SK-N-SH (cell line): ENCODE measurements at regions not wholly inside any gene's neighbourhood (a gene's known extent, or its start where the extent isn't known, plus 50 kb on each side); places are given as distances from the start of the nearest gene placed in this dataset.
A peak's percentile ranks its signal among the peaks of the same experiment; 100 is the strongest.

Source experiments
- CTCF ChIA-PET: fragments of 300-600, 350-600 bp; formaldehyde crosslinking; extraction: SDS; loops from one replicate; lab custom pipeline; 2021; lab: Yijun Ruan, JAX
- POLR2A ChIA-PET: fragments of 350-600 bp; sonication (Branson Sonifier 250); formaldehyde crosslinking; extraction: SDS; loops from one replicate; lab custom pipeline; 2020; ENCODE audit warnings: antibody characterized with exemption, inconsistent platforms; lab: Yijun Ruan, JAX
- DNase-seq: peaks from one replicate; pipeline ENCODE4 v3.0.0; 2012
- H2AFZ ChIP-seq: fragments of 200-600 bp; sonication (generic); 2 replicates; pipeline ENCODE4 v1.8.1; 2016; ENCODE audit warnings: antibody characterized with exemption, mild to moderate bottlenecking, low read depth
- H3F3A ChIP-seq: fragments of 200-600 bp; sonication (generic); replicated peaks from 2 replicates; pipeline ENCODE3; 2016; ENCODE audit warnings: antibody characterized with exemption, mild to moderate bottlenecking; ENCODE audit not compliant: insufficient read depth
- H3K27ac ChIP-seq, 2 experiments: fragments of 200-500 bp in 1 of 2; fragments of 200-600 bp in 1 of 2; sonication (Bioruptor generic) in 1 of 2; sonication (generic), shearing (Covaris generic) in 1 of 2; 2 replicates each; pipeline versions ENCODE4 v1.5.1 to v1.6.1; 2014 to 2016; ENCODE audit warnings: low read depth in 2 of 2, inconsistent platforms in 1 of 2, low read length in 1 of 2, mild to moderate bottlenecking in 1 of 2, mixed read lengths in 1 of 2
- H3K27me3 ChIP-seq: fragments of 200-600 bp; sonication (generic), shearing (Covaris generic); 2 replicates; pipeline ENCODE4 v1.6.1; 2016; ENCODE audit warnings: mixed run types; ENCODE audit not compliant: insufficient read depth
- H3K36me3 ChIP-seq, 2 experiments: fragments of 200-500 bp in 1 of 2; fragments of 200-600 bp in 1 of 2; sonication (Bioruptor generic) in 1 of 2; sonication (generic) in 1 of 2; replicated peaks in 1 of 2; 2 replicates each; pipeline versions ENCODE3 to v1.5.1; 2014 to 2016; ENCODE audit warnings: low read length in 1 of 2, mild to moderate bottlenecking in 1 of 2; ENCODE audit not compliant: insufficient read depth in 2 of 2, control insufficient read depth in 1 of 2
- H3K4me1 ChIP-seq, 2 experiments: fragments of 200-500 bp in 1 of 2; fragments of 200-600 bp in 1 of 2; sonication (Bioruptor generic) in 1 of 2; sonication (generic), shearing (Covaris generic) in 1 of 2; 2 replicates each; pipeline versions ENCODE4 v1.5.1 to v1.6.1; 2014 to 2016; ENCODE audit warnings: low read depth in 1 of 2, low read length in 1 of 2, mixed run types in 1 of 2; ENCODE audit not compliant: insufficient read depth in 2 of 2, control insufficient read depth in 1 of 2
- H3K4me2 ChIP-seq: fragments of 200-600 bp; sonication (generic), shearing (Covaris generic); 2 replicates; pipeline ENCODE4 v1.6.1; 2017; ENCODE audit warnings: mixed run types
- H3K4me3 ChIP-seq, 2 experiments: fragments of 200-500 bp in 1 of 2; fragments of 200-600 bp in 1 of 2; sonication (Bioruptor generic) in 1 of 2; sonication (generic), shearing (Covaris generic) in 1 of 2; 2 replicates each; pipeline versions ENCODE4 v1.5.1 to v1.8.1; 2014 to 2016; ENCODE audit warnings: low read depth in 2 of 2, inconsistent platforms in 1 of 2, low read length in 1 of 2, mild to moderate bottlenecking in 1 of 2, mixed read lengths in 1 of 2, moderate library complexity in 1 of 2
- H3K79me2 ChIP-seq: fragments of 200-600 bp; sonication (generic); 2 replicates; pipeline ENCODE4 v1.8.1; 2017; ENCODE audit warnings: mild to moderate bottlenecking; ENCODE audit not compliant: insufficient read depth
- H3K9ac ChIP-seq: fragments of 200-600 bp; sonication (generic); 2 replicates; pipeline ENCODE4 v1.6.1; 2017; ENCODE audit warnings: mixed run types
- H3K9me2 ChIP-seq: fragments of 200-600 bp; sonication (generic); 2 replicates; pipeline ENCODE4 v1.6.1; 2017; ENCODE audit warnings: mixed run types
- H3K9me3 ChIP-seq: fragments of 200-600 bp; sonication (generic); 2 replicates; pipeline ENCODE4 v1.6.1; 2017; ENCODE audit warnings: mixed run types, mild to moderate bottlenecking, moderate library complexity
- H4K20me1 ChIP-seq: fragments of 200-600 bp; sonication (generic); 2 replicates; pipeline ENCODE4 v1.6.1; 2017; ENCODE audit warnings: mild to moderate bottlenecking, mixed run types; ENCODE audit not compliant: insufficient read depth
- CHD2 ChIP-seq: fragments of 150-350 bp; IDR thresholded peaks from 2 replicates; pipeline ENCODE4 v1.6.1; 2018; ENCODE audit warnings: low read length; ENCODE audit not compliant: partially characterized antibody
- CTCF ChIP-seq: fragments of 200-600 bp; sonication (generic); IDR thresholded peaks from 2 replicates; pipeline ENCODE4 v1.6.1; 2017; ENCODE audit warnings: antibody characterized with exemption, mild to moderate bottlenecking, moderate library complexity
- EP300 ChIP-seq, 2 experiments: IDR thresholded peaks; 2 replicates each; pipeline versions ENCODE4 v1.4.0 to v1.6.1; 2012; ENCODE audit warnings: borderline replicate concordance in 1 of 2, low read depth in 1 of 2, low read length in 1 of 2
- EZH2phosphoT487 ChIP-seq: fragments of 200-600 bp; sonication (generic); IDR thresholded peaks from 2 replicates; pipeline ENCODE4 v1.6.1; 2017; ENCODE audit warnings: low read depth, mixed run types, mild to moderate bottlenecking, antibody characterized with exemption, moderate library complexity, borderline replicate concordance
- FOXJ3 ChIP-seq: sonication (generic); formaldehyde crosslinking; IDR thresholded peaks from 2 replicates; pipeline ENCODE4 v1.5.1; 2020; ENCODE audit warnings: mild to moderate bottlenecking, missing genetic modification reagents
- FOXM1 ChIP-seq: IDR thresholded peaks from 2 replicates; pipeline ENCODE4 v1.4.0; 2012; ENCODE audit warnings: low read depth, mild to moderate bottlenecking
- GATA2 ChIP-seq: sonication (generic); formaldehyde crosslinking; IDR thresholded peaks from 2 replicates; pipeline ENCODE4 v1.5.0; 2020; ENCODE audit warnings: mild to moderate bottlenecking, missing genetic modification reagents
- NFIC ChIP-seq: IDR thresholded peaks from 2 replicates; pipeline ENCODE4 v1.4.0; 2012; ENCODE audit warnings: borderline replicate concordance
- PBX3 ChIP-seq: IDR thresholded peaks from 2 replicates; pipeline ENCODE4; 2012
- RAD21 ChIP-seq: IDR thresholded peaks from 2 replicates; pipeline ENCODE4 v1.6.1; 2012; ENCODE audit warnings: mild to moderate bottlenecking, low read length
- RCOR1 ChIP-seq: fragments of 150-350 bp; IDR thresholded peaks from 2 replicates; pipeline ENCODE4 v1.6.1; 2017; ENCODE audit warnings: antibody characterized with exemption, low read length
- RFX5 ChIP-seq: IDR thresholded peaks from 2 replicates; pipeline ENCODE4 v1.6.1; 2012; ENCODE audit warnings: mild to moderate bottlenecking, improper control_type of control experiment, low read length
- SMC3 ChIP-seq: IDR thresholded peaks from 2 replicates; pipeline ENCODE4 v1.6.1; 2012; ENCODE audit warnings: low read depth, low read length, improper control_type of control experiment
- TCF12 ChIP-seq: IDR thresholded peaks from 2 replicates; pipeline ENCODE4 v1.4.0; 2012
- USF2 ChIP-seq: fragments of 150-350 bp; IDR thresholded peaks from 2 replicates; pipeline ENCODE4 v1.6.1; 2017; ENCODE audit warnings: antibody characterized with exemption, low read length, low read depth, borderline replicate concordance
- YY1 ChIP-seq: IDR thresholded peaks from 2 replicates; pipeline ENCODE4 v1.4.0; 2012; ENCODE audit warnings: low read depth, mild to moderate bottlenecking
- ZBTB33 ChIP-seq: IDR thresholded peaks from 2 replicates; pipeline ENCODE4 v1.4.0; 2012; ENCODE audit warnings: low read depth, borderline replicate concordance
- WGBS: methylation state at CpG from one replicate; pipeline ENCODE4 v1.1.6; 2017; ENCODE audit warnings: low lambda C conversion rate; 5-methylcytosine and 5-hydroxymethylcytosine counted together

- H3K79me2 ChIP-seq = no peaks in the 10 kb centered on the region
- H4K20me1 ChIP-seq = no peaks in the 10 kb centered on the region
- ChIA-PET CTCF (interaction anchor here (0.9 to 6.7 kb wide), 4 partner anchors 30 to 375 kb away, joined by 3 to 37 read pairs (median 3); no protein-coding TSS in a partner anchor), POLR2A (interaction anchor here (0.7 kb wide), 1 partner anchor 81 kb away, joined by 3 read pairs; no protein-coding TSS in a partner anchor)
- no peaks in the 10 kb centered on the region for H3K9me2 ChIP-seq
- H2AFZ ChIP-seq = no peak overlapping the region
- H3K36me3 ChIP-seq = no peaks in the 10 kb centered on the region
- no peak overlapping the region for H3K9ac ChIP-seq
- TF ChIP-seq RCOR1 (peak; percentile 56; the same call in 1 of the 2 replicates), TCF12 (no peak), FOXJ3 (CRISPR knock-in tag) (no peak), RAD21 (0 out of 2 replicates have a peak, but pooled peaks have one; percentile 15), GATA2 (CRISPR knock-in tag) (peak; percentile 61), EP300 (IDR thresholded peaks at IDR 0.05; ENCODE audit: borderline replicate concordance in 1 of 2, low read depth in 1 of 2, low read length in 1 of 2) (peak in 1 of 2 experiments; percentile 30; a peak in 1 of 4 replicates)
- DNase-seq = peak; percentile 15
- 40% methylated on average over 4 of the region's 4 CpGs for WGBS
- no peak overlapping the region for H3K4me2 ChIP-seq
- H3K27me3 ChIP-seq = no peaks in the 10 kb centered on the region
- H3K4me1 ChIP-seq = no peaks in the 10 kb centered on the region; a peak in 1 of 4 replicates
- peak overlapping the region in 1 of 2 experiments; percentile 74; a peak in 2 of 4 replicates for H3K27ac ChIP-seq
- H3K9me3 ChIP-seq = no peaks in the 10 kb centered on the region
- H3K4me3 ChIP-seq = peak overlapping the region in 1 of 2 experiments; percentile 26; a peak in 1 of 4 replicates
- no peaks in the 10 kb centered on the region for H3F3A ChIP-seq
Observed at GRCh38 chr3:102747611-102748010, 312.8 kb downstream of the ZPLD1 start.

GRCh38 chr3:102748646-102749045 is 313.8 kb downstream of the ZPLD1 start:
- Histone ChIP-seq H3K9me2 (no peaks in the 10 kb centered on the region), H3K27me3 (no peaks in the 10 kb centered on the region), H3K27ac (peak overlapping the region in 1 of 2 experiments; percentile 74; a peak in 2 of 4 replicates), H3K9ac (no peak overlapping the region), H3F3A (no peaks in the 10 kb centered on the region), H3K36me3 (no peaks in the 10 kb centered on the region), H3K4me1 (no peaks in the 10 kb centered on the region; a peak in 2 of 4 replicates), H4K20me1 (no peaks in the 10 kb centered on the region), H3K4me3 (no peak overlapping the region; a peak in 1 of 4 replicates), H3K4me2 (no peak overlapping the region), H3K9me3 (no peaks in the 10 kb centered on the region), H3K79me2 (no peaks in the 10 kb centered on the region), H2AFZ (no peak overlapping the region)
- POLR2A ChIA-PET = no interaction called here
- TF ChIP-seq USF2 (no peak), EP300 (IDR thresholded peaks at IDR 0.05; ENCODE audit: borderline replicate concordance in 1 of 2, low read depth in 1 of 2, low read length in 1 of 2) (no peak), RFX5 (no peak), ZBTB33 (no peak), CHD2 (no peak), PBX3 (no peak), NFIC (no peak), YY1 (no peak), TCF12 (no peak), SMC3 (no peak), EZH2phosphoT487 (no peak), GATA2 (CRISPR knock-in tag) (no peak), FOXJ3 (CRISPR knock-in tag) (no peak), FOXM1 (no peak), CTCF (no peak)
- CTCF ChIA-PET = interaction anchor here (1.2 to 6.7 kb wide), 2 partner anchors 54 to 76 kb away, joined by 3 to 37 read pairs; no protein-coding TSS in a partner anchor
- no peak for DNase-seq
